ENCODE measurements at regions not wholly inside any gene's neighbourhood (a gene's known extent, or its start where the extent isn't known, plus 50 kb on each side); places are given as distances from the start of the nearest gene placed in this dataset.

GRCh38 chr16:85522842-85523601 is 90.1 kb upstream of the GSE1 start (continued):
- TF ChIP-seq ATRX (CRISPR knock-in tag; IDR thresholded peaks at IDR 0.05; ENCODE audit: borderline replicate concordance) (no peak), GPBP1L1 (CRISPR knock-in tag; IDR thresholded peaks at IDR 0.05) (no peak), MTA3 (CRISPR knock-in tag; IDR thresholded peaks at IDR 0.05) (no peak), JUNB (CRISPR knock-in tag; IDR thresholded peaks at IDR 0.05; ENCODE audit: borderline replicate concordance) (peak; percentile 61), ZNF552 (CRISPR knock-in tag; IDR thresholded peaks at IDR 0.05; ENCODE audit: borderline replicate concordance) (no peak), ZC3H4 (CRISPR knock-in tag; IDR thresholded peaks at IDR 0.05; ENCODE audit: borderline replicate concordance) (no peak), IRX3 (CRISPR knock-in tag; IDR thresholded peaks at IDR 0.05; ENCODE audit: borderline replicate concordance, low read depth) (no peak), KDM3A (CRISPR knock-in tag; IDR thresholded peaks at IDR 0.05; ENCODE audit: low read depth) (no peak), HNRNPL (IDR thresholded peaks at IDR 0.05; ENCODE audit: low read depth, low read length) (peak; percentile 32; the same call in 1 of the 2 replicates), ZNF746 (CRISPR knock-in tag; IDR thresholded peaks at IDR 0.05) (no peak), DZIP1 (CRISPR knock-in tag; IDR thresholded peaks at IDR 0.05) (no peak), ZNF225 (CRISPR knock-in tag; IDR thresholded peaks at IDR 0.05) (peak; percentile 34; the same call in 1 of the 2 replicates), TOPORS (CRISPR knock-in tag; IDR thresholded peaks at IDR 0.05) (no peak), HMG20B (CRISPR knock-in tag; conservative IDR thresholded peaks at IDR 0.05) (no peak), U2AF2 (IDR thresholded peaks at IDR 0.05; ENCODE audit: low read depth, low read length) (no peak), ZNF253 (CRISPR knock-in tag; IDR thresholded peaks at IDR 0.05; ENCODE audit: borderline replicate concordance) (no peak), ADNP (CRISPR knock-in tag; IDR thresholded peaks at IDR 0.05) (no peak), PTBP1 (IDR thresholded peaks at IDR 0.05; ENCODE audit: low read depth, low read length, poor library complexity, severe bottlenecking) (no peak), MYC (CRISPR knock-in tag; IDR thresholded peaks at IDR 0.05; ENCODE audit: borderline replicate concordance) (no peak), IKZF5 (CRISPR knock-in tag; IDR thresholded peaks at IDR 0.05) (no peak), ETV5 (CRISPR knock-in tag; IDR thresholded peaks at IDR 0.05; ENCODE audit: borderline replicate concordance) (no peak), CREB1 (IDR thresholded peaks at IDR 0.05) (no peak; the same call in 1 of the 2 replicates), CREB1 (CRISPR knock-in tag; IDR thresholded peaks at IDR 0.05) (no peak), ZNF556 (CRISPR knock-in tag; IDR thresholded peaks at IDR 0.05; ENCODE audit: borderline replicate concordance) (0 out of 2 replicates have a peak, but pooled peaks have one; percentile 5), ZNF782 (CRISPR knock-in tag; IDR thresholded peaks at IDR 0.05; ENCODE audit: borderline replicate concordance) (no peak), THYN1 (CRISPR knock-in tag; IDR thresholded peaks at IDR 0.05; ENCODE audit: borderline replicate concordance, low read depth) (no peak), RNF2 (conservative IDR thresholded peaks at IDR 0.05; ENCODE audit: low read depth) (no peak), KDM4B (CRISPR knock-in tag; IDR thresholded peaks at IDR 0.05) (no peak)
